GM12872 (cell line): ENCODE measurements at regions not wholly inside any gene's neighbourhood (a gene's known extent, or its start where the extent isn't known, plus 50 kb on each side); places are given as distances from the start of the nearest gene placed in this dataset.

Source experiments
- CTCF ChIP-seq: IDR thresholded peaks from 3 replicates; pipeline ENCODE4 v1.5.1; 2011; ENCODE audit warnings: low read depth, mild to moderate bottlenecking, low read length, moderate library complexity; ENCODE audit not compliant: insufficient read depth

DNA sequence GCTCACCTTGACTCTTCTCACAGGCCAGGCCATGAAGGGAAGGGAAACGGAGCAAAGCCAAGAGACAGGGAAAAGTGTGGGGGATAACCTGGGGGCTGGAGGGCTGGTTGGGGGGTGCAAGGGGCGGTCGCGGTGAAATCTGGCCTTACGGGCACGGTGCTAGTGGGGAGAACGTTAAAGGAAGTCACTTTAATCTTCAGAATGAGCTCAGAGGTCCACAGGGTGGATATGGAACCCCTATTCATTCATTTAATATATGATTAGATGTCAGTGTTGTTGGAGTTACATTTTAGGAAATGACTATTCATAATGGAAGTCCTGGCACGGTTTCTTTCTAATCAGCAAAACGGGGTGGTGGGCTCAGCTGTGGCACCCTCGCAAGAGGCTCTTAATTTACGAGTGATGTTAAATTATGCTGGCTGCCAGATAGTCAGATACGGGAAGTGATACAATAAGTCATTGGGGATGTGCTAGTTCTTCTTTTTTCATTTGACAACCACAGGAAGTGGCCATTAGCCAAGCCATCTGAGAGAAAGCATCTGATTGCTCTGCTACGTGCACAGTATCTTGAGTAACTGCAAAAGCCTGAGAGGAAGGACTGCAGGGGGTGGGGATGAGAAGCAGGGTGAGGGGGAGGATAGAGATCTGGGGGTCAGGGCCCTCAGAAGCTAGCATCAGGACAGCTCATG lies 253.0 kb downstream of the QKI start:
- TF ChIP-seq CTCF = no peak

DNA sequence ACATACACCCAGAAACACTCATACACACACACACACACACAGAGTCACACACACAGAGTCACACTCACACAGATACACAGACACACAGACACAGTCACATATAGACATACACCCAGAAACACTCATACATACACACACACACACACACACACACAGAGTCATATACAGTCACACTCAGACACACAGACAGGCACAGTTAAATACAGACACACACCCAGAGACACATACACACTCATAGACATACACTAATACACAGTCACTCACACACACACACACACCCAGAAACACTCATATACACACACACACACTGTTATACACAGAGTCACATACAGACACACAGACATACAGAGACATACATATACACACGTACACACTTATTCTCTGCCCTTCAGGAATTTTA lies 250.9 kb downstream of the QKI start:
- TF ChIP-seq CTCF = no peak

- no peak for TF ChIP-seq CTCF
These were observed 249.1 kb downstream of the QKI start for GRCh38 chr6:163663575-163663974.

DNA sequence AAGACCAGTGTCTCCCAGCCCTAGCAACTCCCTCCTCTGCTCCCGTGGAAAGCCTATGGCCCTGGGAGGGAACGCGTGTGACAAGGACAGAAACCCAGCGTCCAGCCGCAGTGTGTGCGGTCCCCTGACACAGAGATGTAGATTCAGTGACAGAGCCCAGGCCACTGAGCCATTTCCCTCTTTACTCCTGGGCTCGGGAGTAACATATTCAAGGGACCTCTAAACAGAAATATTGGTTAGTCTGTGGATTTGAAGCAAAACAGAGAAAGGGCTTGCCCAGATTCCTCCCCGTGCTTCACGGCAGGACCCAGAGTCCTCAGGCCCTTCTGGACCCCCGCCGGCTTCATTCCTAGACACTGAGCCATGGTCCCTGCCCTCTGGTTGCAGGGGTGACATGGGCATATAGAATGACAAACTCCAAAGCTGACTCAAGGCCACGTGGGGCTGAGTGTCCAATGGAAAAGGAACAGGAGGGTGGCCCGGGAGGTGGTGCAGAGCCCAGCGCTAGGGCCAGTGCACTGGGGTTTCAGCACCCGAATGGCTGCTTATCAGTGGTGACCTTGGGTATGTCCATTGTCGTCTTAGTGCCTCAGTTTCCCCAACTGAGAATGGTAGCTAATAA lies 248.2 kb downstream of the QKI start:
- no peak for TF ChIP-seq CTCF

DNA sequence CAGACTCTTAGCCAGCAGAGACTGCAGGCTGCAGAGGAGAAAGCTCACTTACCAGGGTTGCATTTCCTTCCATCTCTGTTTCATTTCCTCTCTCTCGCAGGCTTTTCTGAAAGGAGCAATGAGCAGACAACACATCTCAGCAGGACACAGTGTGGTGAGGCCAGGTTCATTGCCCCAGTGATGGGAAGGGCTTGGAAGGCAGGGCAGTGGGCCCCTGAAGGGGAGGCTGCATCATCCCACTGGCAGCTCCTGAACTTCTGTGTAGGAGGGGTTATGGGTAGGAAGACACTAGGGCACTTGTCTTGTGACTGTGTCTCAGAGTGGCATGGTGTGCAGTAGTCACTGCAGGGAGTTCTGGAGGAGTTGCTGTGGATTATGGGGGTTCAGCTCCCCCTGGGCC lies 246.8 kb downstream of the QKI start:
- TF ChIP-seq CTCF = no peak

- TF ChIP-seq CTCF = no peak
These were observed 245.3 kb downstream of the QKI start for GRCh38 chr6:163659803-163660202.

DNA sequence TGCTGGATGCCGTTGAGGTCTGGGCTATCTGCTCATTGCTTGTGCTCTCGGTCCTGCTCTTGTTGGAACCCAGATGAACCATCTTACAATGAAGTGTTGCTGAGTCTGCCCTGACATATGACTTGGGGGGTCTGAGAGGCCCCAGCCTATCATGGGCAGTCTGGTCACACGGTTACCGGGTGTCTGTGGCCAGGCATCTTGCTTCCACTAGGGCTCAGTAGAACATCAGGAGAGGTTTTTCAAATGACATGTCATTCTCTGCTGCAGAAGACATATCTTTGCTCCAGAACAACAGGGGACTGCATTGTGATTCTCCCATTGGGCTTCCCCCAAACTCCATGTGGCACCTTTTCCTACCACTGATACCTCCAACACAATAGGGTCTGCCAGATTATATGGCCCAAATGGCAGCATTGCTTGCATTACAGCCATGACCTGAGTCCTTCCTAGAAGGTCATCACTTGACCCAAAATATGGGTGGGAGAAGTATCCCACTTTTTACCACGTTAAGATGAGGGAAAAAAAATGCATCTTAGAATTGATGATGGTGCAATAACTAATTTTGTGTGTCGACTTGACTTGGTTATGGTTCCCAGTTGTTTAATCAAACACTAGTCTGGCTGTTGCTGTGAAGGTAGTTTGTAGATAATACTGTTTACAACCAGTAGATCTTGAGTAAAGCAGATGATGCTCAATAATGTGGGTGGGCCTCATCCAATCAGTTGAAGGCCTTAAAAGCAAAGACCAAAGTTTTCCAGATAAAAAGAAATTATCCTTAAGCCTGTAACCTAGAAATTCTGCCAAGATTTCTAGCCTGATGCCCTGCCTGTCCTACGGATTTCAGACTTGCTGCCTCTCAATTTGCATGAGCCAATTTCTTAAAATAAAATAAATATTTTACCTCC lies 241.0 kb downstream of the QKI start:
- TF ChIP-seq CTCF = peak; percentile 33; the same call in 1 of the 3 replicates
